ENCODE measurements at regions not wholly inside any gene's neighbourhood (a gene's known extent, or its start where the extent isn't known, plus 50 kb on each side); places are given as distances from the start of the nearest gene placed in this dataset.

DNA sequence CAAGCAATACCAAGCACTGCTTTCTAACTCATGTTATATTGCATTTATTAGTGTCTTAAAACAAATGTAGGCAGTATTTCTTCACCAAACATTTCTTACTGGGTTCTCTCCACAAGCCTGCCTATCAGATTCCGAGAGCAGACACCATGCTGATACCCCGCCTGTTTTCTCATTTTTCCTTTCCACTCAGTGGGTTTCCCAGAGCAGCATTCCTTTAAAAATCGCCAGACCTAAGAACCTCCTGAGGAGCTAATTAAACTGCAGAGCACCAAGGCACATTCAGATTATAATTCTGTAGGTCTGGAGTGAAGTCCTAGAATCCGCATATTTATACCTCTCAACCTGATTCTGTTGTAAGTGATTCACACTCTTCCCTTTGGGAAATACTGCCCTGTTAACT lies 405.6 kb downstream of the TNS1 start:
- TF ChIP-seq, protein P1, sequence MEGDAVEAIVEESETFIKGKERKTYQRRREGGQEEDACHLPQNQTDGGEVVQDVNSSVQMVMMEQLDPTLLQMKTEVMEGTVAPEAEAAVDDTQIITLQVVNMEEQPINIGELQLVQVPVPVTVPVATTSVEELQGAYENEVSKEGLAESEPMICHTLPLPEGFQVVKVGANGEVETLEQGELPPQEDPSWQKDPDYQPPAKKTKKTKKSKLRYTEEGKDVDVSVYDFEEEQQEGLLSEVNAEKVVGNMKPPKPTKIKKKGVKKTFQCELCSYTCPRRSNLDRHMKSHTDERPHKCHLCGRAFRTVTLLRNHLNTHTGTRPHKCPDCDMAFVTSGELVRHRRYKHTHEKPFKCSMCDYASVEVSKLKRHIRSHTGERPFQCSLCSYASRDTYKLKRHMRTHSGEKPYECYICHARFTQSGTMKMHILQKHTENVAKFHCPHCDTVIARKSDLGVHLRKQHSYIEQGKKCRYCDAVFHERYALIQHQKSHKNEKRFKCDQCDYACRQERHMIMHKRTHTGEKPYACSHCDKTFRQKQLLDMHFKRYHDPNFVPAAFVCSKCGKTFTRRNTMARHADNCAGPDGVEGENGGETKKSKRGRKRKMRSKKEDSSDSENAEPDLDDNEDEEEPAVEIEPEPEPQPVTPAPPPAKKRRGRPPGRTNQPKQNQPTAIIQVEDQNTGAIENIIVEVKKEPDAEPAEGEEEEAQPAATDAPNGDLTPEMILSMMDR (IDR thresholded peaks at IDR 0.05; ENCODE audit: insufficient read depth, low read length, poor library complexity, severe bottlenecking) = no peak
- TF ChIP-seq EZH2phosphoT487 (conservative IDR thresholded peaks at IDR 0.05; ENCODE audit: low read length) = no peak

All from SU-DHL-6 (cell line).